Dedifferentiated amniotic fluid mesenchymal stem cell (primary cell): ENCODE measurements at regions not wholly inside any gene's neighbourhood (a gene's known extent, or its start where the extent isn't known, plus 50 kb on each side); places are given as distances from the start of the nearest gene placed in this dataset.
A peak's percentile ranks its signal among the peaks of the same experiment; 100 is the strongest.
"Not testable (repeated sequence)": the region's sequence is repeated elsewhere in the genome, so short reads cannot be mapped to it uniquely, and the experiment has no call there.

Experiments
- DNase-seq: peaks from one replicate; pipeline ENCODE4 v3.0.0-alpha.2; 2016; ENCODE audit errors: extremely low spot score

DNA sequence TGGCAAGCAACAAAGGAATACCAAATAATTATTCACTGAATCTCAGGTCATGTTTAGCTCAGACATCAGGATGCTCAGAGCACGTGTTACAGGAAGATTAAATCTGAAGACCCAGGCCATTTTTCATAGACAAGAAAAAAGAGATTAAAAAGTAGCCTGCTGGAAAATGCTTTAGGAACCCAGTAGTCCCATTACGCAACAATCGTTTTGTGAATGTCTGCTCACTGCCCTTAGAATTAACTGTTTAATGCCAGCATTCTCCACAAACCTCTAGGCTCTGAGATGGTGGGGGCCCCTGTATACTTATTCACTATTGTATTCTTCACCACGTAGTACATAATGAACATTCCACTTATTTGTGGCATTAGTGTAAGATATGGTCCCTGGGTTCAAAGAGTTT lies 154.6 kb upstream of the NYAP2 start:
- no peak for DNase-seq

- DNase-seq, result no peak
Observed at GRCh38 chr2:225236769-225237323, 162.7 kb upstream of the NYAP2 start.

- DNase-seq, result no peak
Observed at GRCh38 chr2:225233234-225233633, 166.3 kb upstream of the NYAP2 start.

DNA sequence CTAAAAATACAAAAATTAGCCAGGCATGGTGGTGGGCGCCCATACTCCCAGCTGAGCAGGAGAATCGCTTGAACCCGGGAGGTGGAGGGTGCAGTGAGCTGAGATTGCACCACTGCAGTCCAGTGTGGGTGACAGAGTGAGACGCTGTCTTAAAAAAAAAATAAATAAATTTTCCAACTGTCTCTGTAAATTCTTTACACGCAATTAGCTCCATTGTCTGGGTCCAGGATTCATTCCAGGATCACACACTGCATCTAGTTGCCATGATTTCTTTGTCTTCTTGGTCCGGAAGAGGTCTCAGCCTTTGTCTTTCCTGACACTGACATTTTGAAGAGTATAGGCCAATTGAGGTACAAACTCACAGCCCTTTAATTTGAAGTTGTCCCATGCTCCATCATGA lies 167.6 kb upstream of the NYAP2 start:
- no peak for DNase-seq

- not testable (repeated sequence) for DNase-seq
Observed at GRCh38 chr2:225229346-225229745, 170.2 kb upstream of the NYAP2 start.

GRCh38 chr2:225226441-225226840 lies 173.1 kb upstream of the NYAP2 start:
- no peak for DNase-seq

DNA sequence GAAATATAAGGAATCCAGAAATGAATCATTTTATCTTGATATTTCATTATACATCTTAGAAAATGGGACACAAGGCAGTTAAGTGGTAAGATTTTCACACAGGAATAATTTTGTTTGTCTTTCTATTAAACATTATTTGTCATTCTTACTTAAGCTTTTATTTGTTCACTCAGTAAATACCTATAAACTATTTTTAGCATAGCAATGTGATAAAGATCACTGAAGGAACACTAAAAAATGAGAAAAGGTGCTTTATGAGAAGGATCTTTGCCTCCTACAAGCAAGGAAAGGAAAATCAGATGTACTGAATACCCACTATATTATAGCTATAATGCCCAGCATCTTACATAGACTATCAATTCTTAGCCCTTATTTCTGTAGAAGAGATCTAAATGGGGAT lies 176.2 kb upstream of the NYAP2 start:
- DNase-seq, result no peak

- DNase-seq, result no peak
Observed at GRCh38 chr2:225207471-225207870, 165.2 kb upstream of the DOCK10 start.

DNA sequence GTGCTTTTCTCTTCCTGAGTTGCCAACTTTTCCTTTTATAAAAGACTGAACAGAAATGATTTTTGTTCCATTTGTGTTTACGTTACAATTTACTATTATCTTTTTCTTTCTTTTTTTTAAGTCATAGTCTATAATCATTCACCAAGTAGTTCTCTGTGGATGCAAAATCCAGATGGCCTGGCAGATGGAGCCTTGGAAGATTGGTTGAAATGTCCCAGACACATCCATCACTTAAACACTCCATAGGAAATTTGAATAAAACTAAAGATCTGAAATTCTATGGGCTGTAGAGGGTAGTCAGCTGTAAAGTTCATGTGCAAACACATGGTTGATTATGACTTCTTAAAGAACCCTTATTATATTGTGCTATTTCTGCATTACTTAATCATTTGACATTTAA lies 164.8 kb upstream of the DOCK10 start:
- DNase-seq, result no peak

GRCh38 chr2:225196579-225196978 lies 154.3 kb upstream of the DOCK10 start:
- no peak for DNase-seq

- peak; percentile 27 for DNase-seq
Observed at GRCh38 chr2:225192869-225193268, 150.6 kb upstream of the DOCK10 start.

- DNase-seq, result no peak
Observed at GRCh38 chr2:225190987-225191386, 148.7 kb upstream of the DOCK10 start.

DNA sequence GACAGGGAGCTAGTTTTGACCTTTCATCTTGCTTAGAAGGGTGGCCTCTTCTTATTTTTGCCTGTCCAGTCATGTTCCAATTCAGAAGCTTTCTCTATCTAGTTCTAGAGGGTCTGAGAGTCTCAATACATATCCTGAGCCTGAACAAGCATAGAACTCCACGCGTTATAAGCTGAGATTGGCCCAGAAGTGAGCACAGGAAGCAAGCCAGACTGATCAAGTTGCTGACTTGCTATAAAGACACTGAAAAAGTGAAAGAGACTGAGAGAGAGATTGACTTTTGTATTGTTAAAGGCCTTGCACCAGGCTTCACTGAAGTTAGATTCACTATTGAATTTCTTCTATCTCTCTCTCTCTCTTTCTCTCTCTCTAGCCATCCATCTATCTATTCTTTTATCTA lies 142.7 kb upstream of the DOCK10 start:
- DNase-seq, result no peak

DNA sequence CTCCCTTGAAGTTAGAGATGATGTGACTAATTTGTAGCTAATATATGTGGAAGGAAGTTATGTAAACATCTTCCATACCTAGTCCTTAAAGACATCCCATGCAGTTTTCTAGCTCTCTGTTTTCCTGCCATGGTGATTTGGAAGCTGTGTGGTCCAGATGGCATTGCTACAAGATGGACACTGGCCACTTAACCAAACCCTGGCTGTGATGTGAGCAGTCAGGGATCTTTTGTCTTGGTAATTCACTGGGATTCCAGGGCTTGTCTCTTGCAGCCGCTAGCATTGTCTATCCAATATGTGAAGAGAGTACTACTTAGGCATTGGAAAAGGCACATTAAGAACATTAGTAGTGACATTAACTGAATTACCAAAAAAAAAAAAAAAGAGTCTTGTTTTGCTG lies 139.9 kb upstream of the DOCK10 start:
- no peak for DNase-seq

- no peak for DNase-seq
Observed at GRCh38 chr2:225177098-225177497, 134.8 kb upstream of the DOCK10 start.

DNA sequence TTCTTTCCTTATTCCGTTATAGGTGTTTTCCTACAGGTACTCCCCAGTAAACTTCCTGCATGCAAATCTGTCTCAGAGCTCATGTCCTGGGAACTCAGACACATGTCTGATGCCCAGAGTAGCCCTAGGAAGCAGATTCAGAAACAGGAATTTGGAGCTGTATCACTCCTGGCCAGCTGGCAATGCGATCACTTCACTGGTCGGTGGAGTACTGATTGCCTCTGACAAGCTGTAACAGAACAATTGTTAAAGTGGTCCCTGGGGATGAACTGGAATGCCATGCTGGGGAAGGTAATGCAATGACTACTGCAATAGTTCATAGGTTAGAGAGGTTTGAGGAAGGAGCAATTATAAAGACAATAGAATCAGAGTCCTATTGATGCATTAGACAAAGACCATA lies 131.6 kb upstream of the DOCK10 start:
- DNase-seq, result no peak

- no peak for DNase-seq
Observed at GRCh38 chr2:225171350-225171749, 129.1 kb upstream of the DOCK10 start.

DNA sequence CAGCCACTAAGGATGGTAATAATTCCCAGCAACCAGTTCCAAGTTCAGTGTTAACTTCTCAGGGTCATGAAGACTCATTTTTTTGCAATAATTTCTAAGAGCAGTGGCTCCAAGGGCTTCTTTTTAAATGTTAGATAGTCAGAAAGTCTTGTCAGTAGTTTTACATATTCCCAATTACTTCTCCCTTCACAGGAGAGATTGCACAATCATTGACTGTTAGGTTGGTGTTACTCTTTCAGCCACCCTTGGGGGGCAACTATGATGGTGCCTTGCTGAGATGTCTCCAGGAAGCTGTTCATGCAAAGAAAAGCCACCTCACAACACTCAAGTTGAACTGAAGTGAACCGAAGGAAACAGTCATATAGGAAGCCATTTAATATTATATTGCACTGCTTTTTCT lies 127.9 kb upstream of the DOCK10 start:
- no peak for DNase-seq

DNA sequence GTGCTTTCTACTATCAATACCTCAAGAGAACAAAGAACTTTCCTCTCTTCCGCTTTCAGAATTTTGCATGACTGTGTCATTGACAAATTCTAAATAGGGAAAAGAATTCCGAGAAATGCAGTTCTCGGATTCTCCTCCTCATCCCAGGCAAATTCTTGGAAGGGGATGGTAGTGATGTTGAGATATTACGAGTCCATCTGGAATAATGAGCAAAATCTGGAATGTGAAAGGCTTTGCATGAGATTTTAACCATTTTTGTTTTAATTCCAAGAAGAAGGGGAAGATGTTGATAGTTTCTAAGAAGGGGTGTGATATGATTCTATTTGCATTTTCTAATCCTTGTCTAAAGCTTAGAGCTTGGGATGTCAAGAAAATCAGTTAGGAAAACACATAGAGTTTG lies 127.1 kb upstream of the DOCK10 start:
- DNase-seq, result no peak

DNA sequence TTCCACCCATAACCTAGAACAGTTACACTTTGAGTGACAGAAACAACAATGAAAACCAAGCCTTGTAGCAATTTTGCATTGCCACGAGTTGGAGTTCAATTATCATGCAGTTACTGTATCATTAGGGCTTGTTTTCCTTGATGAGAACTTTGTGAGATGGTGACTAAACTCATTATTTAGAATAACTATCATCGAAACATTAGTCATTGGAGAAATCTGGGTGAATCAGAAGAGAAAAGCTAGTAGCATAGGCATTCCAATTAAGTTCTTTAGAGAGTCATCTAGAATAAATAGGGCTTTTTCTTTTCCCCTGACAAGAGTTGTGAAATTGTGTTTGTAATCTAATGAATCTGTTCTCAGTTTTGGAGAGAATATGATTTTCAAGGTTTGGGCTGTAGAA lies 122.8 kb upstream of the DOCK10 start:
- DNase-seq, result no peak

DNA sequence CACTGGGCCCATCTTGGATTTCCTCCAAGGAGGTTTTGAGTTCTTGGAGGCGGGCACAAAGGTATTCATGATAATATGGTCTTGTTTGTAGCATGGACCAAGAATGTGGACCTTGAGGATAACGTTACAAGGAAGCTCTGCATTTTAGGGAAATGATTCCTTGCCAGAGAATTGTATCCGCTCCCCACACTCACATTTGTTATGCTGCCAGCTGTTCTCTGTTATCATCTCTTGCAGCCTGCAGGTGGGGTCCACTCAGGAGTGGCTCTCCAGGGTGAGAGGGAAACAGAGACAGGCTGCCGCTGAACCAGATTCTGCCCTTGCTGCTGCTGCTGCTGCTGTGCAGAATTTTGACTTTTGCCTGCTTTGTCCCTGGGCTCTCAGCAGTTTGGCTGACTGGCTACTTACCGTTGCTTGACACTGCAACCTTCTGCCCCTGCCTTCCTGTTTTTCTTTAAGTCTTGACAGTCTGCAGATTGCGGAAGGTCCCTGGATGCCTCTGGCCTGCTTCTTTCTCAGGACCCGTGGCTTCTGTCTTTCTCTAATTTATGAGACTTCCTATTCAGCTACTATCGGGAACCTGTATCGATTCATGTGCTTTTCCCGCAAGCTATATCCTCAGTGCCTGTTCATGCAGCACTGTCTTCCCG lies 122.3 kb upstream of the DOCK10 start:
- no peak for DNase-seq

- no peak for DNase-seq
Observed at GRCh38 chr2:225158360-225158759, 116.1 kb upstream of the DOCK10 start.

DNA sequence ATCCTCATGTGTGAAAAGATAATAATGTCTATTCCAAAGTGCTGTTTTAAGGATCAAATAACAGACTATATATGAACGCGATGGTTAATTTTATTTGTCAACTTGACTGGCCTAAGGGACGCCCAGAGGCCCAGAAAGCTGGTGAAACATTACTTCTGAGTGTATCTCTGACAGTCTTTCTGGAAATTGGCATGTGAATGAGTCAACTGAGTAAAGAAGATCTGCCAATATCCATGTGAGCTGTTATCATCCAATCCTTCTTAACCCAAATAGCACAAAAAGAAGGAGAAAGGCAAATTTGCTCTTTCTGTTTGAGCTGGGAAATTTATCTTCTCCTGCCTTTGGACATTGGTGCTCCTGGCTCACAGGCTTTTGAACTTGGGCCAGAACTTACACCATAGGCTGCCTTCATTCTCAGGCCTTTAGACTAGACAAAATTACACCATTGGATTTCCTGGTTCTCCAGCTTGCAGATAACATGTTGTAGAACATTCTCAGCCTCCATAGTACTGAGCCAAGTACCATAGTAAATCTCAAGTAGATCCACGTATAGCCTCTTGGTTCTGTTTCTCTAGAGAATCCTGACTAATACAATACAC lies 114.7 kb upstream of the DOCK10 start:
- DNase-seq, result no peak

DNA sequence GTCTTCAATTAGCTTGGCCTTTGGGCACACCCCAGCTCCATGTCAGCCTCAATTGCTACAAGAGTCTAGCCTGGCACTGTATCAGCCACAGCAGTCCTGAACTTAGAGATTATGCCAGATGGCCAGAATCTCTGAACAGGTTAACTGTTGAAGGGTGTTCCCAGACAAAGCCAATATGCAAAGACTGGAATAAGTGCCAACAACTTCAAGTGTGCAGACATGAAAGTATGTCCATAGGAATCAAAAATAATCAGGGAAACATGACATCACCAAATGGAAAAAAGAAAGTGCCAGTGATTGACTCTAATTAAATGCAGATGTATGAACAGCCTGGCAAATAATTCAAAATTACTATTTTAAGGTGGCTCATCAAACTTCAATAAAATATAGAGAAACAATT lies 98.5 kb upstream of the DOCK10 start:
- DNase-seq, result no peak
